AG09319 (cell line): ENCODE measurements at regions not wholly inside any gene's neighbourhood (a gene's known extent, or its start where the extent isn't known, plus 50 kb on each side); places are given as distances from the start of the nearest gene placed in this dataset.

Experiments used
- DNase-seq: peaks from one replicate; pipeline ENCODE4 v3.0.0-alpha.2; 2010; ENCODE audit warnings: low read depth; ENCODE audit errors: extremely low read depth
- TF ChIP-seq, protein P1 (sequence below): IDR thresholded peaks from 2 replicates; pipeline ENCODE4 v1.5.1; 2011; ENCODE audit warnings: low read depth, mild to moderate bottlenecking, inconsistent platforms, low read length, moderate library complexity

- no peak for DNase-seq
- TF ChIP-seq, protein P1, sequence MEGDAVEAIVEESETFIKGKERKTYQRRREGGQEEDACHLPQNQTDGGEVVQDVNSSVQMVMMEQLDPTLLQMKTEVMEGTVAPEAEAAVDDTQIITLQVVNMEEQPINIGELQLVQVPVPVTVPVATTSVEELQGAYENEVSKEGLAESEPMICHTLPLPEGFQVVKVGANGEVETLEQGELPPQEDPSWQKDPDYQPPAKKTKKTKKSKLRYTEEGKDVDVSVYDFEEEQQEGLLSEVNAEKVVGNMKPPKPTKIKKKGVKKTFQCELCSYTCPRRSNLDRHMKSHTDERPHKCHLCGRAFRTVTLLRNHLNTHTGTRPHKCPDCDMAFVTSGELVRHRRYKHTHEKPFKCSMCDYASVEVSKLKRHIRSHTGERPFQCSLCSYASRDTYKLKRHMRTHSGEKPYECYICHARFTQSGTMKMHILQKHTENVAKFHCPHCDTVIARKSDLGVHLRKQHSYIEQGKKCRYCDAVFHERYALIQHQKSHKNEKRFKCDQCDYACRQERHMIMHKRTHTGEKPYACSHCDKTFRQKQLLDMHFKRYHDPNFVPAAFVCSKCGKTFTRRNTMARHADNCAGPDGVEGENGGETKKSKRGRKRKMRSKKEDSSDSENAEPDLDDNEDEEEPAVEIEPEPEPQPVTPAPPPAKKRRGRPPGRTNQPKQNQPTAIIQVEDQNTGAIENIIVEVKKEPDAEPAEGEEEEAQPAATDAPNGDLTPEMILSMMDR = no peak
These were observed 125.8 kb downstream of the CARTPT start for GRCh38 chr5:71844862-71845261.

DNA sequence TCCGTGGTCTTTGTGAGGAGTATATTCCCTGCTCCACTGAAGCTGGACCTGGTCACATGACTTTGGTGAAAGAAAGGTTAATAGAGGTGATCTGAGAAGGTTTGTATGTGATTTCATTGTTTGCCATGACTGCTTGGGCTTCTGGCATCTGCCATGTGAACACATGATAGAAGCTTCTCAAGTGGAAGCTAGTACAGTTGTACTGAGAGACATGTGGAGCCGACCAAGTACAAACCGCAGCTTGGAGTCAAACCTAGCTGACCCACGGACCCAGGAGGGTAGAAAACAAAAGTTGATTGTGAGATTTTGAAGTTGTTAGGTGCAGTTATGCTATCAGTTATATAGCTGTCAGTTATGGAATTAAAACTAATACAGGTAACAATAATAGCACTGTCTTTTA, 140.4 kb downstream of the CARTPT start:
- TF ChIP-seq, protein P1 = no peak
- no peak for DNase-seq

DNA sequence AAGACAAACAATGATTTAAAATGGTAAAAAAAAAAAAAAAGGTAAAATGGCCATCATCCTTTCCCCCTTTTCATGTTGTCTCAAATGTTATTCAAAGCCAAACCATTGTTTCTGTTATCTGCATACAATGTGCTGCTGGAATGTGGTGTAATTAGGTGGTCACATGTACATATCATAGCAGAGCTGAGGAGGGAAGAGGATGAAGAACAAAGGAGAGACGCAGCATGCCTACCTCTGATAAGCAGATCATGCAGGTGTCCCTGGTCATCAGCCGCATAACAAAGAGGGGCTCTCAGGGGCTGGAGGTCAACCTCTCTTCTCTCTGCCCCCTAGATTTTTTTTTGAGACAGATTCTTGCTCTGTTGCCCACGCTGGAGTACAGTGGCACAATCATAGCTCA, 141.0 kb downstream of the CARTPT start:
- no peak for DNase-seq
- TF ChIP-seq, protein P1 = no peak

DNA sequence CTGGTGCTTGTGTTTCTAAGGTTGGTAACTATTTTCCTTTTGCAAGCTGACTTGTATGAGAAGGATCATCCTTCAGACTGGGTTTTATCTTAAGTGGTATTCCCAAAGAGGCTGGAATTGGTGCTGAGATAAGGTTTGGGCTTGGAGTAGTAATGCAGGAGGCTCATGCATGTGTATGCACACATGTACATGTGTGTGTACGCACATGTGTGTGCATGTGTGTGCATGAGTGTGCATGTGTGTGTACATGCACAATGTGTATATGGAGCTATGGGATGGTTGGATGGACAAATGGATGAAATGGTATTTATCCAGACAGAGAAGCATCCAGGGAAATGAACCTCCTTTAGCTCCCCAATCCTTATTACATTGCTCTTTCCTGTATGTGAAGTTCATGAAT, 142.6 kb downstream of the CARTPT start:
- no peak for DNase-seq
- TF ChIP-seq, protein P1 = no peak

DNA sequence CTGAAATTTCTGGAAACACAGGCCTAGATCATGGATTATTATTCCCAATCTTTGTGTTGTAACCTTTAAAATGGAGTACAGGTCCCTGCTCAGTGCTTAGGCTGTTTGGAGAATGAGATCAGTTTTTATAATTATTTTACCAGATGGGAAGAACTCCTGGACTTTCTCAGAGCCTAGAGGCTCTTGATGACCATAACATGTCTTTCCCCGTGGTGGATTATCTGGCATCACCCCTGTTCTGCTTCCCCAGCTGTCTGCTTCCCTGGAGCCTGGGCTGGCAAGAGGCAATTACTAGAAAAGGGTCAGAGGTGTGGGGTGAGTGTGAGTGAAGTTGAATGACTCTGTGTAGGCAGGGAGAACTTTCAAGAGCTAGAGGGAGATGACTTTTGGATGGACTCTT, 143.0 kb downstream of the CARTPT start:
- DNase-seq = no peak
- TF ChIP-seq, protein P1 = no peak

DNA sequence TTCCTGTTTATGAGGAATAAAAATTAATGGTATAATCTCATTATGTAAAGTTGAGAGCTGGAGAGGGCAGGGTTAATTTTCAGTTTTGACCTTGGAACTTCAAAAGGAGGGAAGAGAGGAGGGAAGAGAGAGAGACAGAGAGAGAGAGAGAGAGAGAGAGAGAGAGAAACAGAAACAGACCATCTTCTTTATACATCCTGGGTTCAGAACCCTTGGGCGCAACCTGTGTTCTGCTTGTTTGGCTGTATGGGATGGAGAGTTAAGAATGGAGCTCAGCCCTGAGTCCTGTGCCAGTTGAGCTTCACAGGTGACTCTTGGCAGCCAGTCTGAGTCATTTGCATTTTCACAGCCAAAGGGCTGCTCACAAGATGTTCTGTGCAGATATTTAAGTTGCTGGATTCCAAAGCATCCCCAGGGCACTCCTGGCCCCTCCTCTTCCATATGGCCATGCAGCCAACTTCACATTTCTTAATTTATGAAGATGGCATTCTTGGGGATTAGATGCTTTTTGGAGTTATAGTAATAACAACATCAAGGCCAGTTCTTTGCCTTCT, 143.5 kb downstream of the CARTPT start:
- no peak for DNase-seq
- TF ChIP-seq, protein P1 = no peak

DNA sequence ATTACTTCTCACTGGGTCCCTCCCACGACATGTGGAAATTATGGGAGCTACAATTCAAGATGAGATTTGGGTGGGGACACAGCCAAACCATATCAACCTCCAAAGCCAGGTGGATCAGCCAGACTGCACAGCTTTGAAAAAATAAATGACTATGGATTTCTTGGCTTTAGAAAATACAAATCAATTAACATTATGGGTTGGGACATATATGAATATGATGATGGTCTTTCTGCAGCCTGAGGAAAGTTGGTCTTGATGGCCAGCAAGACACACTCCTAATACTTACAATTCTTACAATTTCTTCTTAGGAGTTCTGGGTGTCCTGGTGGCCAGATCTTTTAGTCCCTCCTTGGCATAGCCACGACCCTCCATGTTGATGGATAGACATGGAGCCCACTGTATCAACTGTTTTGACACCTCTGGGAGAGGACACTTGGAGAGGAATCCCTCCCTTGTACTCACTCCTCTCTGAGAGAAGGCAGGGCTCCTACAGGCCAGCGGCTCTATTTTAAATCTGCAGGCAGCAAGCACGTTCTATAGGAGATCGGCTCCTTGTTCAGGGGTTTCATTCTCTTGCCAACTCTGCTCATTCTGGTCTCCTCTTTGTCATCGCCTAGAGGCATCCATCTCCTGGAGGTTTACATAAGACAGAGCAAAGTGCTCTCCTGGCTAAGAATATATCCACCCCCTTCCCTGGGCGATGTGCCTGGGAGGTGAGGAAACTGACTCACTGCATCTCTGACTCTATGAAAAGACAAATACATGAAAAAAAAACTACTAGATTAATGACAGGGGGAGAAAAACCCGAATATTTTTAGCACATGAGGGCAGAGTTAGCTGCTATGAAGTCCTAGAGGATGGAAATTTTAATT, 145.9 kb downstream of the CARTPT start:
- DNase-seq = no peak
- TF ChIP-seq, protein P1 = no peak
